Activated CD4-positive, alpha-beta memory T cell treated with anti-CD3 and anti-CD28 coated beads for 36 hours (primary cell): ENCODE measurements at regions not wholly inside any gene's neighbourhood (a gene's known extent, or its start where the extent isn't known, plus 50 kb on each side); places are given as distances from the start of the nearest gene placed in this dataset.

Source experiments
- CTCF ChIA-PET: fragments of 350-600 bp; sonication (Branson Sonifier 250); formaldehyde crosslinking; loops from one replicate; lab custom pipeline; 2021; ENCODE audit warnings: antibody characterized with exemption, inconsistent platforms; lab: Charles Lee
- POLR2A ChIA-PET: fragments of 350-600 bp; sonication (Branson Sonifier 250); formaldehyde crosslinking; loops from one replicate; lab custom pipeline; 2021; ENCODE audit warnings: antibody characterized with exemption; lab: Charles Lee
- DNase-seq: peaks from one replicate; pipeline ENCODE4 v3.0.0-alpha.2; 2020
- H3K27ac Mint-ChIP-seq: one replicate; pipeline ENCODE4 v1.8.0; 2021; ENCODE audit warnings: mixed read lengths
- H3K27me3 Mint-ChIP-seq: one replicate; pipeline ENCODE4 v1.8.0; 2021; ENCODE audit warnings: mixed read lengths
- H3K36me3 Mint-ChIP-seq: one replicate; pipeline ENCODE4 v1.8.0; 2021; ENCODE audit warnings: mixed read lengths
- H3K4me1 Mint-ChIP-seq: one replicate; pipeline ENCODE4 v1.8.0; 2021; ENCODE audit warnings: low read depth, mixed read lengths
- H3K4me3 Mint-ChIP-seq: one replicate; pipeline ENCODE4 v1.8.0; 2021; ENCODE audit warnings: mild to moderate bottlenecking, mixed read lengths
- H3K9me3 Mint-ChIP-seq: one replicate; pipeline ENCODE4 v1.8.0; 2021; ENCODE audit warnings: mixed read lengths
- intact Hi-C: fragments of 100-400 bp; cut with micrococcal nuclease; formaldehyde crosslinking; loops from one replicate; pipeline ENCODE4 v1.15.1; 2023

- no peak overlapping the region for H3K27ac Mint-ChIP-seq
- H3K27me3 Mint-ChIP-seq, result no peaks in the 10 kb centered on the region
- intact Hi-C loops, result no loop called here
- H3K4me3 Mint-ChIP-seq, result no peak overlapping the region
- CTCF ChIA-PET, result interaction anchor here (1.1 to 1.5 kb wide), 2 partner anchors 22 to 120 kb away, joined by 3 read pairs; no protein-coding TSS in a partner anchor
- POLR2A ChIA-PET, result no interaction called here
- peaks cover 6% of the 10 kb centered on the region for H3K9me3 Mint-ChIP-seq
- H3K4me1 Mint-ChIP-seq, result no peaks in the 10 kb centered on the region
- no peak for DNase-seq
- peaks cover 4% of the 10 kb centered on the region for H3K36me3 Mint-ChIP-seq
Observed at GRCh38 chr11:10911907-10912306, 54.1 kb upstream of the ZBED5 start.

GRCh38 chr11:10909141-10909883, 51.5 kb upstream of the ZBED5 start:
- Mint-ChIP-seq H3K9me3 (no peaks in the 10 kb centered on the region), H3K27ac (no peak overlapping the region), H3K36me3 (no peaks in the 10 kb centered on the region), H3K27me3 (peaks cover 12% of the 10 kb centered on the region), H3K4me3 (no peak overlapping the region), H3K4me1 (no peaks in the 10 kb centered on the region)
- ChIA-PET CTCF (interaction anchor here (0.7 to 1.8 kb wide), 2 partner anchors 13 to 117 kb away, joined by 3 to 4 read pairs; no protein-coding TSS in a partner anchor), POLR2A (no interaction called here)
- intact Hi-C loops, result no loop called here
- no peak for DNase-seq

GRCh38 chr11:10908215-10908951, 50.5 kb upstream of the ZBED5 start:
- H3K36me3 Mint-ChIP-seq, result no peaks in the 10 kb centered on the region
- intact Hi-C loops, result no loop called here
- H3K27ac Mint-ChIP-seq, result no peak overlapping the region
- no peak overlapping the region for H3K4me3 Mint-ChIP-seq
- no peak for DNase-seq
- H3K4me1 Mint-ChIP-seq, result no peaks in the 10 kb centered on the region
- ChIA-PET POLR2A (no interaction called here), CTCF (interaction anchor here (1.8 kb wide), 1 partner anchor 116 kb away, joined by 4 read pairs; no protein-coding TSS in a partner anchor)
- peaks cover 16% of the 10 kb centered on the region for H3K27me3 Mint-ChIP-seq
- no peaks in the 10 kb centered on the region for H3K9me3 Mint-ChIP-seq
